ENCODE measurements at regions not wholly inside any gene's neighbourhood (a gene's known extent, or its start where the extent isn't known, plus 50 kb on each side); places are given as distances from the start of the nearest gene placed in this dataset.

DNA sequence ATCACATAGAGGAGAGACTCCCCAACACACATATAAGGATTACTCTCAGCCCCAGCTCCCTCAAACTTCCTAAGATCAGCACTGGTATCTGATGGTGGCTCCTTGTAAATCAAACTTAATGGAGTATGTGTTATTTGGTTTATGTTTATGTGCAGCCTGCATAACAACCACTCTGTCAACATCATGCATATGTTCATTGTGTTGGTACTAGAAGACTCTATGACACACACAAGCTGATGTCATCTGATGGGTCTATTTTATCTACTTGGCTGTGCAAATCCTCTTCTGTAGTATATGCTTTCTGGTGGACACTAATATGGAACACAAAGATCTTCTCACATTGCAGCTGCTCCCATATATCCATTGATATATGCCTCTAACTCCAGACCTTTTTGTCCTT is 134.0 kb upstream of the FAM174A start:
- no peak for TF ChIP-seq EZH2 (IDR thresholded peaks at IDR 0.05)
- no peak for TF ChIP-seq ZNF274 (IDR thresholded peaks at IDR 0.05; ENCODE audit: low read depth, low read length)
- TF ChIP-seq EZH2phosphoT487 (IDR thresholded peaks at IDR 0.05; ENCODE audit: borderline replicate concordance) = no peak
- no peak for TF ChIP-seq ZFX (IDR thresholded peaks at IDR 0.05)
- TF ChIP-seq YY1 (IDR thresholded peaks at IDR 0.05; ENCODE audit: extremely low read depth, insufficient replicate concordance, low read depth, low read length) = no peak
- TF ChIP-seq, protein P1, sequence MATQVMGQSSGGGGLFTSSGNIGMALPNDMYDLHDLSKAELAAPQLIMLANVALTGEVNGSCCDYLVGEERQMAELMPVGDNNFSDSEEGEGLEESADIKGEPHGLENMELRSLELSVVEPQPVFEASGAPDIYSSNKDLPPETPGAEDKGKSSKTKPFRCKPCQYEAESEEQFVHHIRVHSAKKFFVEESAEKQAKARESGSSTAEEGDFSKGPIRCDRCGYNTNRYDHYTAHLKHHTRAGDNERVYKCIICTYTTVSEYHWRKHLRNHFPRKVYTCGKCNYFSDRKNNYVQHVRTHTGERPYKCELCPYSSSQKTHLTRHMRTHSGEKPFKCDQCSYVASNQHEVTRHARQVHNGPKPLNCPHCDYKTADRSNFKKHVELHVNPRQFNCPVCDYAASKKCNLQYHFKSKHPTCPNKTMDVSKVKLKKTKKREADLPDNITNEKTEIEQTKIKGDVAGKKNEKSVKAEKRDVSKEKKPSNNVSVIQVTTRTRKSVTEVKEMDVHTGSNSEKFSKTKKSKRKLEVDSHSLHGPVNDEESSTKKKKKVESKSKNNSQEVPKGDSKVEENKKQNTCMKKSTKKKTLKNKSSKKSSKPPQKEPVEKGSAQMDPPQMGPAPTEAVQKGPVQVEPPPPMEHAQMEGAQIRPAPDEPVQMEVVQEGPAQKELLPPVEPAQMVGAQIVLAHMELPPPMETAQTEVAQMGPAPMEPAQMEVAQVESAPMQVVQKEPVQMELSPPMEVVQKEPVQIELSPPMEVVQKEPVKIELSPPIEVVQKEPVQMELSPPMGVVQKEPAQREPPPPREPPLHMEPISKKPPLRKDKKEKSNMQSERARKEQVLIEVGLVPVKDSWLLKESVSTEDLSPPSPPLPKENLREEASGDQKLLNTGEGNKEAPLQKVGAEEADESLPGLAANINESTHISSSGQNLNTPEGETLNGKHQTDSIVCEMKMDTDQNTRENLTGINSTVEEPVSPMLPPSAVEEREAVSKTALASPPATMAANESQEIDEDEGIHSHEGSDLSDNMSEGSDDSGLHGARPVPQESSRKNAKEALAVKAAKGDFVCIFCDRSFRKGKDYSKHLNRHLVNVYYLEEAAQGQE (IDR thresholded peaks at IDR 0.05; ENCODE audit: low read depth) = no peak
- TF ChIP-seq SIN3A (IDR thresholded peaks at IDR 0.05; ENCODE audit: low read depth) = no peak
- TF ChIP-seq, protein P2, sequence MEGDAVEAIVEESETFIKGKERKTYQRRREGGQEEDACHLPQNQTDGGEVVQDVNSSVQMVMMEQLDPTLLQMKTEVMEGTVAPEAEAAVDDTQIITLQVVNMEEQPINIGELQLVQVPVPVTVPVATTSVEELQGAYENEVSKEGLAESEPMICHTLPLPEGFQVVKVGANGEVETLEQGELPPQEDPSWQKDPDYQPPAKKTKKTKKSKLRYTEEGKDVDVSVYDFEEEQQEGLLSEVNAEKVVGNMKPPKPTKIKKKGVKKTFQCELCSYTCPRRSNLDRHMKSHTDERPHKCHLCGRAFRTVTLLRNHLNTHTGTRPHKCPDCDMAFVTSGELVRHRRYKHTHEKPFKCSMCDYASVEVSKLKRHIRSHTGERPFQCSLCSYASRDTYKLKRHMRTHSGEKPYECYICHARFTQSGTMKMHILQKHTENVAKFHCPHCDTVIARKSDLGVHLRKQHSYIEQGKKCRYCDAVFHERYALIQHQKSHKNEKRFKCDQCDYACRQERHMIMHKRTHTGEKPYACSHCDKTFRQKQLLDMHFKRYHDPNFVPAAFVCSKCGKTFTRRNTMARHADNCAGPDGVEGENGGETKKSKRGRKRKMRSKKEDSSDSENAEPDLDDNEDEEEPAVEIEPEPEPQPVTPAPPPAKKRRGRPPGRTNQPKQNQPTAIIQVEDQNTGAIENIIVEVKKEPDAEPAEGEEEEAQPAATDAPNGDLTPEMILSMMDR (IDR thresholded peaks at IDR 0.05 in 2 of 3, conservative IDR thresholded peaks at IDR 0.05 in 1 of 3; ENCODE audit: borderline replicate concordance in 1 of 3, insufficient read depth in 1 of 3, low read depth in 2 of 3, low read length in 2 of 3) = no peak
- no peak for TF ChIP-seq MAX (IDR thresholded peaks at IDR 0.05)
- no peak for TF ChIP-seq JUND (IDR thresholded peaks at IDR 0.05)
- TF ChIP-seq POLR2A (IDR thresholded peaks at IDR 0.05; ENCODE audit: borderline replicate concordance, extremely low read depth, insufficient read depth, insufficient read length) = no peak
